ENCODE measurements at regions not wholly inside any gene's neighbourhood (a gene's known extent, or its start where the extent isn't known, plus 50 kb on each side); places are given as distances from the start of the nearest gene placed in this dataset.

- DNase-seq (ENCODE audit: low read depth): no peak
- TF ChIP-seq CTCF (conservative IDR thresholded peaks at IDR 0.05; ENCODE audit: low read depth, low read length): no peak
- no peak overlapping the region for H3K4me3 ChIP-seq (ENCODE audit: low read length)
Measured at GRCh38 chr18:22082408-22082807, 87.0 kb upstream of the GATA6 start.

DNA sequence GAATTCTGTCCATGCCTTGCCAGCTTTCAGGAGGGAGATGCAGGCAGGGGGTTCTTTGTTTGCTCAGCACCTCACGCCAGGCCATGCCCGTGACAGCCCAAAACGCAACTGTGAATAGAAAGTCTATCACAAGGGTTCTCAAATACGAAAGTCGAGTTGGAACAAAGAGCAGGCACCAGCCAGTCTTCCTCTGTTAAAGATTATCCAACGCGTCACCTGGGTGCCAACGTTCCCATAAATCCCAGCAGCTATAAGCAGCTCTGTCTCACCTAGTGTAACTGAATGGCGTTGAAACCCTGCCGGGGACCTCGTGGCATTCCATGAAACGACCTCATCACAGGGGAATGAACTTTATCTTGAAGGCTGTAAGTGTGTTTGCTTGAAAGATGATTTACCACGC, 84.8 kb upstream of the GATA6 start:
- no peak for DNase-seq (ENCODE audit: low read depth)
- TF ChIP-seq CTCF (conservative IDR thresholded peaks at IDR 0.05; ENCODE audit: low read depth, low read length): no peak
- no peak overlapping the region for H3K4me3 ChIP-seq (ENCODE audit: low read length)

- no peak for TF ChIP-seq CTCF (conservative IDR thresholded peaks at IDR 0.05; ENCODE audit: low read depth, low read length)
- DNase-seq (ENCODE audit: low read depth): no peak
- H3K4me3 ChIP-seq (ENCODE audit: low read length): no peak overlapping the region
Measured at GRCh38 chr18:22086973-22087372, 82.4 kb upstream of the GATA6 start.

GRCh38 chr18:22088029-22088428, 81.4 kb upstream of the GATA6 start:
- no peak for DNase-seq (ENCODE audit: low read depth)
- no peak for TF ChIP-seq CTCF (conservative IDR thresholded peaks at IDR 0.05; ENCODE audit: low read depth, low read length)
- no peak overlapping the region for H3K4me3 ChIP-seq (ENCODE audit: low read length)

- no peak overlapping the region for H3K4me3 ChIP-seq (ENCODE audit: low read length)
- TF ChIP-seq CTCF (conservative IDR thresholded peaks at IDR 0.05; ENCODE audit: low read depth, low read length): no peak
- DNase-seq (ENCODE audit: low read depth): peak; percentile 52
Measured at GRCh38 chr18:22088996-22089640, 80.3 kb upstream of the GATA6 start.

DNA sequence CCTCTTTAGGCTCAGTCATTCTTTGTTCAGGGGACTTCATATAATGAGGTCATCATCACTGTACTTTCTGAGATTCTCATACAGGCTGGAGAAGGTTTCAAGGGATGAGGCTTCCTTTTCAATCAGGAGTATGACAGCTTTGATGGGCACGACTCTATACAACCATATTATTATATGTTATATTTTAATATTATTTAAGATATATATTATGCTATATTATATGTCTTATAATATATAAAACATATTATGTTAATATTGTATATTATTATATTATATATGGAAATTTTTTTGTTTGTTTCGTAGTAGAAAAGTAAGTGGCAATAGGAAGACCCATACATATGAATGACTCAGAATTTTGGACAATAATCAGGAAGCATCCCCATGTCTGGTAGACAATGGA, 78.0 kb upstream of the GATA6 start:
- no peak overlapping the region for H3K4me3 ChIP-seq (ENCODE audit: low read length)
- TF ChIP-seq CTCF (conservative IDR thresholded peaks at IDR 0.05; ENCODE audit: low read depth, low read length): no peak
- no peak for DNase-seq (ENCODE audit: low read depth)

DNA sequence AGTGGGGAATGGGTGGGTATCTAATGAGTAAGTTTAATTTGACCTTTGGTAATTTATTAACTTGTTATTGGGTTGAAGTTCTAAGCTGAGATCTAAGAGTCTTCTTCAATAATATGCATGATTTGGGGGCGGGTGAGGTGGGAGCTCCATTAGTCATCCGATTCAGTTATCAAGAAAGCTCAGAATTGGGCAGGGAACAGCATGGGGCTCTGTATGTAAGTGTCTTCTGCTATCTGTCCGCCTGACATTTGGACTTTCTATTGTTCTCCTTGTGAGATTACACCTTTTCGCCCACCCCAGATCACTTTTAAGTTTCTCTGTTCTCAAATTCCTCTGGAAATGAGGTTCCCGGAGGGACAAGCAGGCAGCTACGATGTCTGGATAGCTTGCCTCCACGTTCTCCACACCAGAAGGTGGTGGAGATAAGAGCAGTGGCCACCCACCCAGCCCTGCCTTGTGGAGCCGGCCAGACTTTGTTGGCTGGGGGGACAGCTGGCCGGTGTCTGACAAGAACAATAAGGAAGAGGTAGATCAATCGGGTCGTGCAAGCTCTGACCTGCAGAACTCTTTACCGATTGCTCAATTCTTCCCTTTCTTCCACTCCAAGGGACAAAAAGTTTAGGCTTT, 75.5 kb upstream of the GATA6 start:
- DNase-seq (ENCODE audit: low read depth): no peak
- no peak overlapping the region for H3K4me3 ChIP-seq (ENCODE audit: low read length)
- no peak for TF ChIP-seq CTCF (conservative IDR thresholded peaks at IDR 0.05; ENCODE audit: low read depth, low read length)
